Thyroid gland (tissue), 4 donors: ENCODE measurements at regions not wholly inside any gene's neighbourhood (a gene's known extent, or its start where the extent isn't known, plus 50 kb on each side); places are given as distances from the start of the nearest gene placed in this dataset.

ENCODE experiments used
- CTCF ChIP-seq, 6 experiments: fragments of 200-600 bp in 3 of 6; fragments of 450-650 bp in 3 of 6; sonication (generic) in 3 of 6; IDR thresholded peaks; one replicate each; pipeline ENCODE4 v1.5.1; 2016 to 2019; ENCODE audit warnings: antibody characterized with exemption in 6 of 6, mild to moderate bottlenecking in 2 of 6, inconsistent platforms in 1 of 6, moderate library complexity in 1 of 6
- POLR2A ChIP-seq, 2 donors: fragments of 450-650 bp; IDR thresholded peaks; one replicate each; pipeline ENCODE4 v1.6.1; 2017; ENCODE audit warnings: antibody characterized with exemption in 2 of 2, mild to moderate bottlenecking in 2 of 2, moderate library complexity in 1 of 2

GRCh38 chr18:68270017-68270416 is 444.9 kb downstream of the TMX3 start:
- TF ChIP-seq CTCF (IDR thresholded peaks at IDR 0.05) (no peak), POLR2A (IDR thresholded peaks at IDR 0.05) (no peak)
